ENCODE measurements at regions not wholly inside any gene's neighbourhood (a gene's known extent, or its start where the extent isn't known, plus 50 kb on each side); places are given as distances from the start of the nearest gene placed in this dataset.

GRCh38 chr3:174460831-174461230 lies 398.3 kb upstream of the NAALADL2 start:
- intact Hi-C loops (cut with DNase I), result no loop called here
- no peak for TF ChIP-seq CTCF (IDR thresholded peaks at IDR 0.05)
- Histone ChIP-seq H3K4me1 (no peaks in the 10 kb centered on the region), H3K9me3 (peaks cover 0 to 21% of the 10 kb centered on the region in 2 donors), H3K36me3 (no peaks in the 10 kb centered on the region), H3K27me3 (no peaks in the 10 kb centered on the region), H3K27ac (no peak overlapping the region), H3K4me3 (no peak overlapping the region)
- no peak for DNase-seq (ENCODE audit: low spot score in 2 of 2)

- no peak for DNase-seq (ENCODE audit: low spot score in 2 of 2)
- Histone ChIP-seq H3K9me3 (peaks cover 0 to under 1% of the 10 kb centered on the region in 2 donors), H3K36me3 (no peaks in the 10 kb centered on the region), H3K4me1 (no peaks in the 10 kb centered on the region), H3K4me3 (no peak overlapping the region), H3K27me3 (no peaks in the 10 kb centered on the region), H3K27ac (no peak overlapping the region)
- intact Hi-C loops (cut with DNase I), result no loop called here
- TF ChIP-seq CTCF (IDR thresholded peaks at IDR 0.05), result no peak
Measured at GRCh38 chr3:174462916-174463315, 396.2 kb upstream of the NAALADL2 start.

- no peak overlapping the region for H3K27ac ChIP-seq
- DNase-seq (ENCODE audit: low spot score in 2 of 2), result no peak
- no peaks in the 10 kb centered on the region for H3K36me3 ChIP-seq
- intact Hi-C loops (cut with DNase I), result no loop called here
- no peaks in the 10 kb centered on the region for H3K9me3 ChIP-seq
- no peak overlapping the region for H3K4me3 ChIP-seq
- no peak for TF ChIP-seq CTCF (IDR thresholded peaks at IDR 0.05)
- no peaks in the 10 kb centered on the region for H3K4me1 ChIP-seq
- H3K27me3 ChIP-seq, result no peaks in the 10 kb centered on the region
Measured at GRCh38 chr3:174465177-174465576, 394.0 kb upstream of the NAALADL2 start.

GRCh38 chr3:174466471-174467054 lies 392.6 kb upstream of the NAALADL2 start:
- H3K4me3 ChIP-seq, result no peak overlapping the region
- H3K27ac ChIP-seq, result no peak overlapping the region
- intact Hi-C loops (cut with DNase I), result no loop called here
- DNase-seq (ENCODE audit: low spot score in 2 of 2), result no peak
- H3K36me3 ChIP-seq, result no peaks in the 10 kb centered on the region
- no peak for TF ChIP-seq CTCF (IDR thresholded peaks at IDR 0.05)
- no peaks in the 10 kb centered on the region for H3K4me1 ChIP-seq
- no peaks in the 10 kb centered on the region for H3K27me3 ChIP-seq
- no peaks in the 10 kb centered on the region for H3K9me3 ChIP-seq

- Histone ChIP-seq H3K4me1 (no peaks in the 10 kb centered on the region), H3K36me3 (no peaks in the 10 kb centered on the region), H3K27me3 (no peaks in the 10 kb centered on the region), H3K27ac (no peak overlapping the region), H3K9me3 (no peaks in the 10 kb centered on the region), H3K4me3 (no peak overlapping the region)
- intact Hi-C loops (cut with DNase I), result no loop called here
- no peak for DNase-seq (ENCODE audit: low spot score in 2 of 2)
- no peak for TF ChIP-seq CTCF (IDR thresholded peaks at IDR 0.05)
Measured at GRCh38 chr3:174477491-174477890, 381.6 kb upstream of the NAALADL2 start.

- no peaks in the 10 kb centered on the region for H3K36me3 ChIP-seq
- intact Hi-C loops (cut with DNase I), result no loop called here
- no peaks in the 10 kb centered on the region for H3K9me3 ChIP-seq
- H3K27me3 ChIP-seq, result no peaks in the 10 kb centered on the region
- H3K27ac ChIP-seq, result no peak overlapping the region
- no peak for TF ChIP-seq CTCF (IDR thresholded peaks at IDR 0.05)
- no peak overlapping the region for H3K4me3 ChIP-seq
- H3K4me1 ChIP-seq, result no peaks in the 10 kb centered on the region
- DNase-seq (ENCODE audit: low spot score in 2 of 2), result no peak
Measured at GRCh38 chr3:174480767-174481166, 378.4 kb upstream of the NAALADL2 start.
